ENCODE measurements at regions not wholly inside any gene's neighbourhood (a gene's known extent, or its start where the extent isn't known, plus 50 kb on each side); places are given as distances from the start of the nearest gene placed in this dataset.

DNA sequence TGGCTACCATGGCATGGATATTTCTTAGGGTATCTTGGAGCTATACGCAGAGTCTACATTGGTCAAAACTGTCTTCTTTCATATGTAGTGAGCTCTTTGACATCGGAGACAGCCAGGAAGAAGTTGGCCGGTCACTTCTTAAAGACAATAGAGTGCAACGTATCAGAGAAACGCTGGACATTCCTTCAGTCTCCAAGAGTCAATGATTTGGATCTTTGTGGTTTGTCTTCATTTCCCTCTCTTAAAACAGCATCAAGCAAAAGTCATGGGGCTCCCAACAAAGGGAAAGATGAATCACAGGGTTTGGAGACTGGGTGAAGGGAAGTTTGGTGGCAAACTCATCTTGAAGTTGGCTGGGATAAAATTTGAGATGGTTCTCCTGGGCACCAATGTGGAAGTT lies 320.1 kb downstream of the AGTPBP1 start:
- TF ChIP-seq, protein P1, sequence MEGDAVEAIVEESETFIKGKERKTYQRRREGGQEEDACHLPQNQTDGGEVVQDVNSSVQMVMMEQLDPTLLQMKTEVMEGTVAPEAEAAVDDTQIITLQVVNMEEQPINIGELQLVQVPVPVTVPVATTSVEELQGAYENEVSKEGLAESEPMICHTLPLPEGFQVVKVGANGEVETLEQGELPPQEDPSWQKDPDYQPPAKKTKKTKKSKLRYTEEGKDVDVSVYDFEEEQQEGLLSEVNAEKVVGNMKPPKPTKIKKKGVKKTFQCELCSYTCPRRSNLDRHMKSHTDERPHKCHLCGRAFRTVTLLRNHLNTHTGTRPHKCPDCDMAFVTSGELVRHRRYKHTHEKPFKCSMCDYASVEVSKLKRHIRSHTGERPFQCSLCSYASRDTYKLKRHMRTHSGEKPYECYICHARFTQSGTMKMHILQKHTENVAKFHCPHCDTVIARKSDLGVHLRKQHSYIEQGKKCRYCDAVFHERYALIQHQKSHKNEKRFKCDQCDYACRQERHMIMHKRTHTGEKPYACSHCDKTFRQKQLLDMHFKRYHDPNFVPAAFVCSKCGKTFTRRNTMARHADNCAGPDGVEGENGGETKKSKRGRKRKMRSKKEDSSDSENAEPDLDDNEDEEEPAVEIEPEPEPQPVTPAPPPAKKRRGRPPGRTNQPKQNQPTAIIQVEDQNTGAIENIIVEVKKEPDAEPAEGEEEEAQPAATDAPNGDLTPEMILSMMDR (IDR thresholded peaks at IDR 0.05): no peak
- no peak for TF ChIP-seq POLR2A (IDR thresholded peaks at IDR 0.05)
- no peak for TF ChIP-seq POLR2AphosphoS5 (IDR thresholded peaks at IDR 0.05)

Measured in breast epithelium (tissue), 3 donors.